ENCODE measurements at regions not wholly inside any gene's neighbourhood (a gene's known extent, or its start where the extent isn't known, plus 50 kb on each side); places are given as distances from the start of the nearest gene placed in this dataset.
A peak's percentile ranks its signal among the peaks of the same experiment; 100 is the strongest.

- DNase-seq (ENCODE audit: low read depth): no peak
- no peak overlapping the region for H3K4me3 ChIP-seq (ENCODE audit: control insufficient read depth, low read depth, low read length)
- TF ChIP-seq CTCF (conservative IDR thresholded peaks at IDR 0.05; ENCODE audit: control insufficient read depth, insufficient read depth, low read depth, low read length): no peak
Observed at GRCh38 chr4:184889666-184890335, 64.0 kb upstream of the ACSL1 start.

- no peak for DNase-seq (ENCODE audit: low read depth)
Observed at GRCh38 chr4:184890499-184890898, 64.7 kb upstream of the ACSL1 start.

GRCh38 chr4:184891816-184892397 is 66.1 kb upstream of the ACSL1 start:
- DNase-seq (ENCODE audit: low read depth): no peak
- no peak for TF ChIP-seq CTCF (conservative IDR thresholded peaks at IDR 0.05; ENCODE audit: control insufficient read depth, insufficient read depth, low read depth, low read length)
- H3K4me3 ChIP-seq (ENCODE audit: control insufficient read depth, low read depth, low read length): no peak overlapping the region

More at GRCh38 chr4:184890499-184890898, 64.7 kb upstream of the ACSL1 start:
- no peak for TF ChIP-seq CTCF (conservative IDR thresholded peaks at IDR 0.05; ENCODE audit: control insufficient read depth, insufficient read depth, low read depth, low read length)
- no peak overlapping the region for H3K4me3 ChIP-seq (ENCODE audit: control insufficient read depth, low read depth, low read length)

GRCh38 chr4:184892999-184893398 is 67.2 kb upstream of the ACSL1 start:
- no peak for DNase-seq (ENCODE audit: low read depth)
- no peak for TF ChIP-seq CTCF (conservative IDR thresholded peaks at IDR 0.05; ENCODE audit: control insufficient read depth, insufficient read depth, low read depth, low read length)
- no peak overlapping the region for H3K4me3 ChIP-seq (ENCODE audit: control insufficient read depth, low read depth, low read length)

GRCh38 chr4:184893801-184894571 is 68.2 kb upstream of the ACSL1 start:
- peak; percentile 11 for DNase-seq (ENCODE audit: low read depth)
- no peak for TF ChIP-seq CTCF (conservative IDR thresholded peaks at IDR 0.05; ENCODE audit: control insufficient read depth, insufficient read depth, low read depth, low read length)
- no peak overlapping the region for H3K4me3 ChIP-seq (ENCODE audit: control insufficient read depth, low read depth, low read length)

GRCh38 chr4:184895012-184895695 is 69.4 kb upstream of the ACSL1 start:
- H3K4me3 ChIP-seq (ENCODE audit: control insufficient read depth, low read depth, low read length): no peak overlapping the region
- DNase-seq (ENCODE audit: low read depth): no peak
- TF ChIP-seq CTCF (conservative IDR thresholded peaks at IDR 0.05; ENCODE audit: control insufficient read depth, insufficient read depth, low read depth, low read length): no peak

Measured in fibroblast of mammary gland (primary cell).